WTC11 (cell line): ENCODE measurements at regions not wholly inside any gene's neighbourhood (a gene's known extent, or its start where the extent isn't known, plus 50 kb on each side); places are given as distances from the start of the nearest gene placed in this dataset.

Source experiments
- ATAC-seq: fragments of 200-7000 bp; cut with Tn5 transposase; 2 replicates; pipeline ENCODE4 v1.10.0; 2021; ENCODE audit warnings: mild to moderate bottlenecking, moderate library complexity
- CTCF ChIA-PET: fragments of 300-600 bp; sonication (Branson Sonifier 250); formaldehyde crosslinking; loops from one replicate; lab custom pipeline; 2021; ENCODE audit warnings: antibody characterized with exemption; lab: Charles Lee
- POLR2A ChIA-PET: fragments of 350-600 bp; sonication (Branson Sonifier 250); formaldehyde crosslinking; loops from one replicate; lab custom pipeline; 2021; ENCODE audit warnings: antibody characterized with exemption; lab: Charles Lee
- DNase-seq: peaks from one replicate; pipeline ENCODE4 v3.0.0; 2021; ENCODE audit warnings: low spot score
- H3K27ac Mint-ChIP-seq: 2 replicates; pipeline ENCODE4 v1.8.0; 2021; ENCODE audit warnings: mixed read lengths
- H3K27me3 Mint-ChIP-seq: 2 replicates; pipeline ENCODE4 v1.8.0; 2021; ENCODE audit warnings: low read depth, mild to moderate bottlenecking, moderate library complexity, mixed read lengths
- H3K36me3 Mint-ChIP-seq: 2 replicates; pipeline ENCODE4 v1.8.0; 2021; ENCODE audit warnings: mixed read lengths
- H3K4me1 Mint-ChIP-seq: 2 replicates; pipeline ENCODE4 v1.8.0; 2022; ENCODE audit warnings: mixed read lengths
- H3K4me3 Mint-ChIP-seq: 2 replicates; pipeline ENCODE4 v1.8.0; 2021; ENCODE audit warnings: mild to moderate bottlenecking, moderate library complexity, mixed read lengths
- H3K9me3 Mint-ChIP-seq: 2 replicates; pipeline ENCODE4 v1.8.0; 2021; ENCODE audit warnings: mixed read lengths
- ATF1 ChIP-seq: sonication (generic); formaldehyde crosslinking; IDR thresholded peaks from 2 replicates; pipeline ENCODE4 v1.8.1; 2023; ENCODE audit warnings: mild to moderate bottlenecking, moderate library complexity, missing genetic modification reagents
- ELF4 ChIP-seq: sonication (generic); formaldehyde crosslinking; IDR thresholded peaks from 2 replicates; pipeline ENCODE4 v1.8.1; 2022; ENCODE audit warnings: low read depth, mild to moderate bottlenecking, moderate library complexity, missing genetic modification reagents
- ESRRA ChIP-seq: sonication (generic); formaldehyde crosslinking; IDR thresholded peaks from 2 replicates; pipeline ENCODE4 v1.8.1; 2022; ENCODE audit warnings: mild to moderate bottlenecking, missing genetic modification reagents, borderline replicate concordance
- KAT7 ChIP-seq: sonication (generic); formaldehyde crosslinking; IDR thresholded peaks from 2 replicates; pipeline ENCODE4 v1.8.1; 2023; ENCODE audit warnings: missing genetic modification reagents, mild to moderate bottlenecking, borderline replicate concordance
- NFATC4 ChIP-seq: fragments of 250-450 bp; sonication (Bioruptor Pico); IDR thresholded peaks from 2 replicates; pipeline ENCODE4 v1.9.0; 2021; ENCODE audit warnings: mild to moderate bottlenecking
- NFE2L1 ChIP-seq: sonication (generic); formaldehyde crosslinking; IDR thresholded peaks from 2 replicates; pipeline ENCODE4 v1.8.1; 2023; ENCODE audit warnings: missing genetic modification reagents
- NR1H2 ChIP-seq: sonication (generic); formaldehyde crosslinking; IDR thresholded peaks from 2 replicates; pipeline ENCODE4 v1.9.0; 2021; ENCODE audit warnings: mild to moderate bottlenecking, moderate library complexity, missing genetic modification reagents
- NR2C2 ChIP-seq: sonication (generic); formaldehyde crosslinking; IDR thresholded peaks from 2 replicates; pipeline ENCODE4 v1.8.0; 2022; ENCODE audit warnings: mild to moderate bottlenecking, missing genetic modification reagents
- TEAD1 ChIP-seq: sonication (generic); formaldehyde crosslinking; IDR thresholded peaks from 2 replicates; pipeline ENCODE4 v1.8.0; 2022; ENCODE audit warnings: mild to moderate bottlenecking, missing genetic modification reagents
- ZNF138 ChIP-seq: sonication (generic); formaldehyde crosslinking; conservative IDR thresholded peaks from 2 replicates; pipeline ENCODE4 v1.8.1; 2022; ENCODE audit warnings: mild to moderate bottlenecking, moderate library complexity, missing genetic modification reagents
- ZNF219 ChIP-seq: sonication (generic); formaldehyde crosslinking; IDR thresholded peaks from 2 replicates; pipeline ENCODE4 v1.8.0; 2023; ENCODE audit warnings: missing genetic modification reagents, mild to moderate bottlenecking, borderline replicate concordance
- TF ChIP-seq, protein P1 (sequence below): sonication (generic); formaldehyde crosslinking; IDR thresholded peaks from 2 replicates; pipeline ENCODE4 v1.8.0; 2022; ENCODE audit warnings: mild to moderate bottlenecking, missing genetic modification reagents
- TF ChIP-seq, protein P2 (sequence below): fragments of 250-450 bp; sonication (Bioruptor Pico); IDR thresholded peaks from 2 replicates; pipeline ENCODE4 v1.9.0; 2021; ENCODE audit warnings: mild to moderate bottlenecking
- TF ChIP-seq, protein P3 (sequence below): sonication (generic); formaldehyde crosslinking; IDR thresholded peaks from 2 replicates; pipeline ENCODE4 v1.8.0; 2023; ENCODE audit warnings: mild to moderate bottlenecking, missing genetic modification reagents
- TF ChIP-seq, protein P4 (sequence below): sonication (generic); formaldehyde crosslinking; IDR thresholded peaks from 2 replicates; pipeline ENCODE4 v1.8.0; 2023; ENCODE audit warnings: missing genetic modification reagents, mild to moderate bottlenecking, borderline replicate concordance
- TF ChIP-seq, protein P5 (sequence below): sonication (generic); formaldehyde crosslinking; IDR thresholded peaks from 2 replicates; pipeline ENCODE4 v1.8.0; 2022; ENCODE audit warnings: mild to moderate bottlenecking, missing genetic modification reagents
- TF ChIP-seq, protein P6 (sequence below): fragments of 250-450 bp; sonication (Bioruptor Pico); IDR thresholded peaks from 2 replicates; pipeline ENCODE4 v1.9.0; 2021; ENCODE audit warnings: moderate library complexity, mild to moderate bottlenecking, inconsistent platforms, borderline replicate concordance
- TF ChIP-seq, protein P7 (sequence below): sonication (generic); formaldehyde crosslinking; IDR thresholded peaks from 2 replicates; pipeline ENCODE4 v1.8.1; 2023; ENCODE audit warnings: mild to moderate bottlenecking, missing genetic modification reagents, moderate library complexity

DNA sequence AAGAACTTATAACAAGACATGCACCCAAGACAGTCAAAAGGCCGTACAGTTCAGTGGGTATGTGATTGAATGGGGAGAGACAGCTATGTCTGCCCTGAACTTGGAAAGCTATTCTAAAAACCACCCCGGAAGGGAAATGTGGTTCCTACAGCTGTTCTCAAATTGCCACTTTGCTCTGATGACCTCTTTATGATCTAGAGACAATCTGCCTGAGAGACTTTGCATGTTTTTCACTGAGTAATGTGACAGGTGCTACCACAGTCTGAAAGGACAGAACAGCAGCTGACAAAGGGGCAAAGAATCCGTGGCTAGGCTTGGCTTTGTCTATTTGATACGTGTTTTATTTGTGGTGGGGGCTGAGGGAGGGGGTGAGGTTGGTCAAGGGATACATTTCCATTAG lies 148.3 kb upstream of the NPHP3 start:
- Mint-ChIP-seq H3K27ac (no peak overlapping the region), H3K27me3 (0 out of 2 replicates have a peak, but pooled peaks cover 5% of the 10 kb centered on the region)
- TF ChIP-seq KAT7 (CRISPR knock-in tag): no peak
- TF ChIP-seq, protein P1, sequence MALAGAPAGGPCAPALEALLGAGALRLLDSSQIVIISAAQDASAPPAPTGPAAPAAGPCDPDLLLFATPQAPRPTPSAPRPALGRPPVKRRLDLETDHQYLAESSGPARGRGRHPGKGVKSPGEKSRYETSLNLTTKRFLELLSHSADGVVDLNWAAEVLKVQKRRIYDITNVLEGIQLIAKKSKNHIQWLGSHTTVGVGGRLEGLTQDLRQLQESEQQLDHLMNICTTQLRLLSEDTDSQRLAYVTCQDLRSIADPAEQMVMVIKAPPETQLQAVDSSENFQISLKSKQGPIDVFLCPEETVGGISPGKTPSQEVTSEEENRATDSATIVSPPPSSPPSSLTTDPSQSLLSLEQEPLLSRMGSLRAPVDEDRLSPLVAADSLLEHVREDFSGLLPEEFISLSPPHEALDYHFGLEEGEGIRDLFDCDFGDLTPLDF: no peak
- TF ChIP-seq TEAD1 (CRISPR knock-in tag): no peak
- TF ChIP-seq, protein P2, sequence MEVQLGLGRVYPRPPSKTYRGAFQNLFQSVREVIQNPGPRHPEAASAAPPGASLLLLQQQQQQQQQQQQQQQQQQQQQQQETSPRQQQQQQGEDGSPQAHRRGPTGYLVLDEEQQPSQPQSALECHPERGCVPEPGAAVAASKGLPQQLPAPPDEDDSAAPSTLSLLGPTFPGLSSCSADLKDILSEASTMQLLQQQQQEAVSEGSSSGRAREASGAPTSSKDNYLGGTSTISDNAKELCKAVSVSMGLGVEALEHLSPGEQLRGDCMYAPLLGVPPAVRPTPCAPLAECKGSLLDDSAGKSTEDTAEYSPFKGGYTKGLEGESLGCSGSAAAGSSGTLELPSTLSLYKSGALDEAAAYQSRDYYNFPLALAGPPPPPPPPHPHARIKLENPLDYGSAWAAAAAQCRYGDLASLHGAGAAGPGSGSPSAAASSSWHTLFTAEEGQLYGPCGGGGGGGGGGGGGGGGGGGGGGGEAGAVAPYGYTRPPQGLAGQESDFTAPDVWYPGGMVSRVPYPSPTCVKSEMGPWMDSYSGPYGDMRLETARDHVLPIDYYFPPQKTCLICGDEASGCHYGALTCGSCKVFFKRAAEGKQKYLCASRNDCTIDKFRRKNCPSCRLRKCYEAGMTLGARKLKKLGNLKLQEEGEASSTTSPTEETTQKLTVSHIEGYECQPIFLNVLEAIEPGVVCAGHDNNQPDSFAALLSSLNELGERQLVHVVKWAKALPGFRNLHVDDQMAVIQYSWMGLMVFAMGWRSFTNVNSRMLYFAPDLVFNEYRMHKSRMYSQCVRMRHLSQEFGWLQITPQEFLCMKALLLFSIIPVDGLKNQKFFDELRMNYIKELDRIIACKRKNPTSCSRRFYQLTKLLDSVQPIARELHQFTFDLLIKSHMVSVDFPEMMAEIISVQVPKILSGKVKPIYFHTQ (CRISPR knock-in tag): no peak
- TF ChIP-seq ELF4 (CRISPR knock-in tag): no peak
- TF ChIP-seq NFE2L1: no peak
- TF ChIP-seq NFATC4 (CRISPR knock-in tag): no peak
- TF ChIP-seq ESRRA (CRISPR knock-in tag): no peak
- TF ChIP-seq, protein P3, sequence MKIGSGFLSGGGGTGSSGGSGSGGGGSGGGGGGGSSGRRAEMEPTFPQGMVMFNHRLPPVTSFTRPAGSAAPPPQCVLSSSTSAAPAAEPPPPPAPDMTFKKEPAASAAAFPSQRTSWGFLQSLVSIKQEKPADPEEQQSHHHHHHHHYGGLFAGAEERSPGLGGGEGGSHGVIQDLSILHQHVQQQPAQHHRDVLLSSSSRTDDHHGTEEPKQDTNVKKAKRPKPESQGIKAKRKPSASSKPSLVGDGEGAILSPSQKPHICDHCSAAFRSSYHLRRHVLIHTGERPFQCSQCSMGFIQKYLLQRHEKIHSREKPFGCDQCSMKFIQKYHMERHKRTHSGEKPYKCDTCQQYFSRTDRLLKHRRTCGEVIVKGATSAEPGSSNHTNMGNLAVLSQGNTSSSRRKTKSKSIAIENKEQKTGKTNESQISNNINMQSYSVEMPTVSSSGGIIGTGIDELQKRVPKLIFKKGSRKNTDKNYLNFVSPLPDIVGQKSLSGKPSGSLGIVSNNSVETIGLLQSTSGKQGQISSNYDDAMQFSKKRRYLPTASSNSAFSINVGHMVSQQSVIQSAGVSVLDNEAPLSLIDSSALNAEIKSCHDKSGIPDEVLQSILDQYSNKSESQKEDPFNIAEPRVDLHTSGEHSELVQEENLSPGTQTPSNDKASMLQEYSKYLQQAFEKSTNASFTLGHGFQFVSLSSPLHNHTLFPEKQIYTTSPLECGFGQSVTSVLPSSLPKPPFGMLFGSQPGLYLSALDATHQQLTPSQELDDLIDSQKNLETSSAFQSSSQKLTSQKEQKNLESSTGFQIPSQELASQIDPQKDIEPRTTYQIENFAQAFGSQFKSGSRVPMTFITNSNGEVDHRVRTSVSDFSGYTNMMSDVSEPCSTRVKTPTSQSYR (CRISPR knock-in tag): no peak
- TF ChIP-seq, protein P4, sequence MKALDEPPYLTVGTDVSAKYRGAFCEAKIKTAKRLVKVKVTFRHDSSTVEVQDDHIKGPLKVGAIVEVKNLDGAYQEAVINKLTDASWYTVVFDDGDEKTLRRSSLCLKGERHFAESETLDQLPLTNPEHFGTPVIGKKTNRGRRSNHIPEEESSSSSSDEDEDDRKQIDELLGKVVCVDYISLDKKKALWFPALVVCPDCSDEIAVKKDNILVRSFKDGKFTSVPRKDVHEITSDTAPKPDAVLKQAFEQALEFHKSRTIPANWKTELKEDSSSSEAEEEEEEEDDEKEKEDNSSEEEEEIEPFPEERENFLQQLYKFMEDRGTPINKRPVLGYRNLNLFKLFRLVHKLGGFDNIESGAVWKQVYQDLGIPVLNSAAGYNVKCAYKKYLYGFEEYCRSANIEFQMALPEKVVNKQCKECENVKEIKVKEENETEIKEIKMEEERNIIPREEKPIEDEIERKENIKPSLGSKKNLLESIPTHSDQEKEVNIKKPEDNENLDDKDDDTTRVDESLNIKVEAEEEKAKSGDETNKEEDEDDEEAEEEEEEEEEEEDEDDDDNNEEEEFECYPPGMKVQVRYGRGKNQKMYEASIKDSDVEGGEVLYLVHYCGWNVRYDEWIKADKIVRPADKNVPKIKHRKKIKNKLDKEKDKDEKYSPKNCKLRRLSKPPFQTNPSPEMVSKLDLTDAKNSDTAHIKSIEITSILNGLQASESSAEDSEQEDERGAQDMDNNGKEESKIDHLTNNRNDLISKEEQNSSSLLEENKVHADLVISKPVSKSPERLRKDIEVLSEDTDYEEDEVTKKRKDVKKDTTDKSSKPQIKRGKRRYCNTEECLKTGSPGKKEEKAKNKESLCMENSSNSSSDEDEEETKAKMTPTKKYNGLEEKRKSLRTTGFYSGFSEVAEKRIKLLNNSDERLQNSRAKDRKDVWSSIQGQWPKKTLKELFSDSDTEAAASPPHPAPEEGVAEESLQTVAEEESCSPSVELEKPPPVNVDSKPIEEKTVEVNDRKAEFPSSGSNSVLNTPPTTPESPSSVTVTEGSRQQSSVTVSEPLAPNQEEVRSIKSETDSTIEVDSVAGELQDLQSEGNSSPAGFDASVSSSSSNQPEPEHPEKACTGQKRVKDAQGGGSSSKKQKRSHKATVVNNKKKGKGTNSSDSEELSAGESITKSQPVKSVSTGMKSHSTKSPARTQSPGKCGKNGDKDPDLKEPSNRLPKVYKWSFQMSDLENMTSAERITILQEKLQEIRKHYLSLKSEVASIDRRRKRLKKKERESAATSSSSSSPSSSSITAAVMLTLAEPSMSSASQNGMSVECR: no peak
- TF ChIP-seq NR1H2 (CRISPR knock-in tag): no peak
- TF ChIP-seq, protein P5, sequence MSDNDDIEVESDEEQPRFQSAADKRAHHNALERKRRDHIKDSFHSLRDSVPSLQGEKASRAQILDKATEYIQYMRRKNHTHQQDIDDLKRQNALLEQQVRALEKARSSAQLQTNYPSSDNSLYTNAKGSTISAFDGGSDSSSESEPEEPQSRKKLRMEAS: no peak
- no peak for TF ChIP-seq ZNF219 (CRISPR knock-in tag)
- TF ChIP-seq ZNF138 (CRISPR knock-in tag): no peak
- TF ChIP-seq, protein P6, sequence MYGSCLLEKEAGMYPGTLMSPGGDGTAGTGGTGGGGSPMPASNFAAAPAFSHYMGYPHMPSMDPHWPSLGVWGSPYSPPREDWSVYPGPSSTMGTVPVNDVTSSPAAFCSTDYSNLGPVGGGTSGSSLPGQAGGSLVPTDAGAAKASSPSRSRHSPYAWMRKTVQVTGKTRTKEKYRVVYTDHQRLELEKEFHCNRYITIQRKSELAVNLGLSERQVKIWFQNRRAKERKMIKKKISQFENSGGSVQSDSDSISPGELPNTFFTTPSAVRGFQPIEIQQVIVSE: no peak
- TF ChIP-seq, protein P7, sequence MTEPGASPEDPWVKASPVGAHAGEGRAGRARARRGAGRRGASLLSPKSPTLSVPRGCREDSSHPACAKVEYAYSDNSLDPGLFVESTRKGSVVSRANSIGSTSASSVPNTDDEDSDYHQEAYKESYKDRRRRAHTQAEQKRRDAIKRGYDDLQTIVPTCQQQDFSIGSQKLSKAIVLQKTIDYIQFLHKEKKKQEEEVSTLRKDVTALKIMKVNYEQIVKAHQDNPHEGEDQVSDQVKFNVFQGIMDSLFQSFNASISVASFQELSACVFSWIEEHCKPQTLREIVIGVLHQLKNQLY (CRISPR knock-in tag): no peak
- no peak for TF ChIP-seq ATF1
- no peak for TF ChIP-seq NR2C2 (CRISPR knock-in tag)
- TF ChIP-seq, all 79 proteins: peak for 0
- POLR2A ChIA-PET: interaction anchor here (0.6 kb wide), 1 partner anchor 9 kb away, joined by 5 read pairs; no protein-coding TSS in a partner anchor
- no peak for ATAC-seq
- Mint-ChIP-seq H3K9me3 (no peaks in the 10 kb centered on the region), H3K36me3 (no peaks in the 10 kb centered on the region), H3K4me3 (no peak overlapping the region), H3K4me1 (no peaks in the 10 kb centered on the region)
- DNase-seq: no peak
- CTCF ChIA-PET: no interaction called here
